HL-60 (cell line): ENCODE measurements at regions not wholly inside any gene's neighbourhood (a gene's known extent, or its start where the extent isn't known, plus 50 kb on each side); places are given as distances from the start of the nearest gene placed in this dataset.

ENCODE experiments used
- DNase-seq, 2 experiments: peaks; one replicate each; pipeline ENCODE4 v3.0.0-alpha.2; 2010 to 2020; ENCODE audit warnings: low read depth in 1 of 2, low spot score in 1 of 2
- H3K27ac ChIP-seq: fragments of 250-450 bp; sonication (Bioruptor Pico); replicated peaks from 2 replicates; pipeline ENCODE4 v1.5.1; 2020; ENCODE audit warnings: mild to moderate bottlenecking, moderate library complexity
- H3K27me3 ChIP-seq: fragments of 250-450 bp; sonication (Bioruptor Pico); 2 replicates; pipeline ENCODE4 v1.5.1; 2021; ENCODE audit warnings: mild to moderate bottlenecking, moderate library complexity; ENCODE audit not compliant: insufficient read depth, poor library complexity, severe bottlenecking
- H3K4me3 ChIP-seq: replicated peaks from 2 replicates; pipeline ENCODE4 v1.5.1; 2011; ENCODE audit warnings: mild to moderate bottlenecking, control low read depth, low read length; ENCODE audit not compliant: insufficient read depth
- GABPA ChIP-seq: IDR thresholded peaks from 2 replicates; pipeline ENCODE4 v1.6.1; 2012; ENCODE audit warnings: low read depth
- POLR2AphosphoS5 ChIP-seq: IDR thresholded peaks from 2 replicates; pipeline ENCODE4 v1.6.1; 2012; ENCODE audit warnings: low read depth
- SPI1 ChIP-seq: IDR thresholded peaks from 2 replicates; pipeline ENCODE4 v1.6.1; 2012; ENCODE audit warnings: low read depth, mild to moderate bottlenecking, borderline replicate concordance
- TF ChIP-seq, protein P1 (sequence below): IDR thresholded peaks from one replicate; pipeline ENCODE4 v1.5.1; 2011; ENCODE audit warnings: low read length, control low read depth, inconsistent platforms; ENCODE audit not compliant: insufficient read depth
- TF ChIP-seq, protein P2 (sequence below): IDR thresholded peaks from 2 replicates; pipeline ENCODE4 v1.6.1; 2012; ENCODE audit warnings: low read depth; ENCODE audit not compliant: insufficient replicate concordance

DNA sequence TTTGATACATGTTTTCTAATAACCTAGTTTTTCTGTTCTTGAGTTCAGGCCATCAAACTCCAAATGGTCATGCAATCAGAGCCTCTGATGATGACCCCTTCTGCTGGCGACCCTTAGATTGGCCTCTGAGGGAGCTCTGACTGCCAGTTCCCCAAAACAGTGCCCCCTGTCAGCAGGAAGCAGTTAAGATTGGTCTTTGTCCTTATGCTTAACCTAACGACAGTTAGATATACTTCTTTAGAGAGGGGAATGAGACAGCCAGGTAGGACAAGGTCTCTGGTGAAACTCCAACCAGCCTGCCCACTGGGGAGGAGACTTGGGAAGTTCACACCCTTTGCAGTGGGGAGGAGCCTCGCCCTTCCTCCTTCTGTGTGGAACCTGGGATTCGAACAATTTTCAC is 390.4 kb upstream of the KIF2A start:
- Histone ChIP-seq H3K27me3 (no peaks in the 10 kb centered on the region), H3K4me3 (no peak overlapping the region), H3K27ac (no peak overlapping the region)
- no peak for DNase-seq
- TF ChIP-seq, protein P1, sequence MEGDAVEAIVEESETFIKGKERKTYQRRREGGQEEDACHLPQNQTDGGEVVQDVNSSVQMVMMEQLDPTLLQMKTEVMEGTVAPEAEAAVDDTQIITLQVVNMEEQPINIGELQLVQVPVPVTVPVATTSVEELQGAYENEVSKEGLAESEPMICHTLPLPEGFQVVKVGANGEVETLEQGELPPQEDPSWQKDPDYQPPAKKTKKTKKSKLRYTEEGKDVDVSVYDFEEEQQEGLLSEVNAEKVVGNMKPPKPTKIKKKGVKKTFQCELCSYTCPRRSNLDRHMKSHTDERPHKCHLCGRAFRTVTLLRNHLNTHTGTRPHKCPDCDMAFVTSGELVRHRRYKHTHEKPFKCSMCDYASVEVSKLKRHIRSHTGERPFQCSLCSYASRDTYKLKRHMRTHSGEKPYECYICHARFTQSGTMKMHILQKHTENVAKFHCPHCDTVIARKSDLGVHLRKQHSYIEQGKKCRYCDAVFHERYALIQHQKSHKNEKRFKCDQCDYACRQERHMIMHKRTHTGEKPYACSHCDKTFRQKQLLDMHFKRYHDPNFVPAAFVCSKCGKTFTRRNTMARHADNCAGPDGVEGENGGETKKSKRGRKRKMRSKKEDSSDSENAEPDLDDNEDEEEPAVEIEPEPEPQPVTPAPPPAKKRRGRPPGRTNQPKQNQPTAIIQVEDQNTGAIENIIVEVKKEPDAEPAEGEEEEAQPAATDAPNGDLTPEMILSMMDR = no peak
- no peak for TF ChIP-seq GABPA
- no peak for TF ChIP-seq POLR2AphosphoS5
- no peak for TF ChIP-seq SPI1
- TF ChIP-seq, protein P2, sequence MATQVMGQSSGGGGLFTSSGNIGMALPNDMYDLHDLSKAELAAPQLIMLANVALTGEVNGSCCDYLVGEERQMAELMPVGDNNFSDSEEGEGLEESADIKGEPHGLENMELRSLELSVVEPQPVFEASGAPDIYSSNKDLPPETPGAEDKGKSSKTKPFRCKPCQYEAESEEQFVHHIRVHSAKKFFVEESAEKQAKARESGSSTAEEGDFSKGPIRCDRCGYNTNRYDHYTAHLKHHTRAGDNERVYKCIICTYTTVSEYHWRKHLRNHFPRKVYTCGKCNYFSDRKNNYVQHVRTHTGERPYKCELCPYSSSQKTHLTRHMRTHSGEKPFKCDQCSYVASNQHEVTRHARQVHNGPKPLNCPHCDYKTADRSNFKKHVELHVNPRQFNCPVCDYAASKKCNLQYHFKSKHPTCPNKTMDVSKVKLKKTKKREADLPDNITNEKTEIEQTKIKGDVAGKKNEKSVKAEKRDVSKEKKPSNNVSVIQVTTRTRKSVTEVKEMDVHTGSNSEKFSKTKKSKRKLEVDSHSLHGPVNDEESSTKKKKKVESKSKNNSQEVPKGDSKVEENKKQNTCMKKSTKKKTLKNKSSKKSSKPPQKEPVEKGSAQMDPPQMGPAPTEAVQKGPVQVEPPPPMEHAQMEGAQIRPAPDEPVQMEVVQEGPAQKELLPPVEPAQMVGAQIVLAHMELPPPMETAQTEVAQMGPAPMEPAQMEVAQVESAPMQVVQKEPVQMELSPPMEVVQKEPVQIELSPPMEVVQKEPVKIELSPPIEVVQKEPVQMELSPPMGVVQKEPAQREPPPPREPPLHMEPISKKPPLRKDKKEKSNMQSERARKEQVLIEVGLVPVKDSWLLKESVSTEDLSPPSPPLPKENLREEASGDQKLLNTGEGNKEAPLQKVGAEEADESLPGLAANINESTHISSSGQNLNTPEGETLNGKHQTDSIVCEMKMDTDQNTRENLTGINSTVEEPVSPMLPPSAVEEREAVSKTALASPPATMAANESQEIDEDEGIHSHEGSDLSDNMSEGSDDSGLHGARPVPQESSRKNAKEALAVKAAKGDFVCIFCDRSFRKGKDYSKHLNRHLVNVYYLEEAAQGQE = no peak

DNA sequence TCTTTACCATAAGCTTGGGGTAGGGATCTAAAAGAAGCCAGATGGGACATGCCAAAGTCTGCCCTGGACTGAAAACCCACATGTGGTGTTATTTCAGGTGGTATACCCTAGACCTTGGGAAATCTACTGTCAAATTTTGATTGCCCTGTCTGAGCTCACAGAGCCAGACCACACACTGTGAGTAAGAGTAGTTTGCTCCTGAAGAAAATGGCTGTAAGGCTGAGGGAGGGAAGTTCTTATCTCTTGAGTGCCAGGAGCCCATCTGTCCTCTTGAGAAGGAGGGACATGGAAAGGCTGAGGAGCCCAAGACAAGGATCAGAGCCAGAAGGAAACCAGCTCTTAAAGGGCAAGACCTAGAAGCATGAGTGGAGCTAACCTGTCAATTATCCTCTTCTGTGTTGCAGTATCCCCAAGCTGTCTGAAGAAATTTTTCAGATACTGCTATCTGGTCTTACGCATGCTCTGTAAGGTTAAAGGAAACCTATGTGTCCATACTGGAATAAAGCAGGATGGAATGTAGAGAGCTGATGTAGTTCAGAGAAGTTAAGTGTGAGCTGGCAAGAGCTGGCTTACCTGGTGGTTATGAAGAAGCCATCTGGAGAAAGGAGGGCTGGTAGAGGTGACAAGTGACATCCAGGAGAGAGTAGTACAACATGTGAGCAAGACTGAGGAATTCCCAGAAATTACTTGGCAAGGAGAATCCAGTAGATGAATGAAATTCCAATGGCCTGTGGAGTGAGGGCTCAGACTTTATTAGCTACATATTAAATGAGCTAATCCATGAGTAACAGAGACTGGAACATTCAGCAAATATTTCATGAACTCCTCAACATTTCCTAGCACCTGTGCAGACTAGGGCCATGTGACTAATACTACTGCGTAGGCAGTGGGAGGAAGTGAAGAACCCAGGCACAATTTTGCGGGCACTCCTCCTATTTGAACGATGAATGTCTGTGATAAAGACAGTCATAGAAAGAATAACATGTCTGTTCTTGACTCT is 389.1 kb upstream of the KIF2A start:
- TF ChIP-seq GABPA (no peak), POLR2AphosphoS5 (no peak), SPI1 (no peak)
- TF ChIP-seq, protein P1 = no peak
- TF ChIP-seq, protein P2 = no peak
- no peak overlapping the region for H3K4me3 ChIP-seq
- H3K27me3 ChIP-seq = no peaks in the 10 kb centered on the region
- no peak for DNase-seq
- H3K27ac ChIP-seq = no peak overlapping the region

DNA sequence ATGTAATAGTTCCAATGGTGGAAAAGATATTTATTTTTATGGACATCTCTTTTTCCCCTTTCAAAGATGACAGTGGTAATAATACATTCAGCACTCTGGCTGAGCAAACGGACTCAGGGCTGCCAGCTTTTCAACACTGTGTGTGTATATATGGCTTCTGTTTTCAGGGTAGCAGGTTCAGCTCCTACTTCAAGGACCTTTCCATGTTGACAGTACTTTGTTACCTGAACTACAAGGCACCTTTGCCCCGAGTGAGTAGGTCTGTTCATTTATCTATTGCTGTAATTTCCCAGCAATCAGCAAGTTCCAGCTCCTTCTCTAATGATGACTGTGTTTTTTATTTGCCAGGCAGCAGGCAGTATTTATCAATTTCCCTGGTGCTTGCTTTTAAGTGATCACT is 387.4 kb upstream of the KIF2A start:
- H3K4me3 ChIP-seq = no peak overlapping the region
- no peak overlapping the region for H3K27ac ChIP-seq
- no peak for DNase-seq
- no peaks in the 10 kb centered on the region for H3K27me3 ChIP-seq
- no peak for TF ChIP-seq GABPA

DNA sequence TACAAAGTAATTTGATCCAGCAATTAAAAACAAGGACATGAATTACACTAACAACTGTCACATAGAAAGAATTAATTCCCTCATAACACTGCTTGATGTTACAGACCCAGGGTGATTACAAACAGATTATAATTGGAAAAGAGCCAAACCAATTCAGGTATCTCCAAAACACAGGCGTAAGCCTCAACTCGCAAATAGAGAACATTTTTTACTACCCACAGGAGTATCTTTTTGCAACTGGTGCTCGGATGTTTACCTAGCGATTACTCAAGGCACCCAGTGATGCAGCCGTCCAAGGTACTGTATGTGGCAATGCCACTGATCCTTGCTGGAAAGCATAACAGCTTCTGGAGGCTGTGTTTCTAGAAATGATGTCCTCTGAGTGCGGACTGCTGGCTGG is 386.1 kb upstream of the KIF2A start:
- Histone ChIP-seq H3K27ac (no peak overlapping the region), H3K27me3 (no peaks in the 10 kb centered on the region), H3K4me3 (no peak overlapping the region)
- no peak for DNase-seq
- TF ChIP-seq, protein P2 = no peak
- TF ChIP-seq GABPA (no peak), POLR2AphosphoS5 (no peak), SPI1 (no peak)
- TF ChIP-seq, protein P1 = no peak
